ENCODE measurements at regions not wholly inside any gene's neighbourhood (a gene's known extent, or its start where the extent isn't known, plus 50 kb on each side); places are given as distances from the start of the nearest gene placed in this dataset.

DNA sequence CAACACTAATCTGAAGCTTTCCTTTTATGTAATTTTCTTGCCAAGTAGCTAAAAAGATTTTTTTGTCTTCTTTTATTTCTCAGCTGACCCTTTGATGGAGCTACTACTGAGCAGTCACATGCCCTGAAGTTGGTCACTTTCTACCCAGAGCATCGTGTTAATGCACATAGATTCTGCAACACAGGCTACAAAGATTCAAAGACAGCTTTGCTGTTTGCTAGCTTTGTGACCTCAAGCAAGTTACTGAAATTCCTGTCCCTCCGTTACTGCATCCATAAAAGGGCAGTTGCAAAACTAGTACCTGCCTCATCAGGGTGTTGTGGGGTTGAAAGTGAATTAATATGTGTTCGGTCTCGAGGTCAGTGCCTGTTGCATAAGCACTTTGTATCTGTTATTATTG lies 179.9 kb downstream of the GAS1 start:
- Histone ChIP-seq H3K36me3 (no peaks in the 10 kb centered on the region), H3K27me3 (replicated peaks in 1 of 7) (no peaks in the 10 kb centered on the region), H3K9me3 (no peaks in the 10 kb centered on the region), H3K4me3 (no peak overlapping the region), H3K27ac (no peak overlapping the region), H3K4me1 (no peaks in the 10 kb centered on the region)
- TF ChIP-seq POLR2AphosphoS5 (IDR thresholded peaks at IDR 0.05), result no peak
- TF ChIP-seq POLR2A (IDR thresholded peaks at IDR 0.05), result no peak
- TF ChIP-seq CTCF (IDR thresholded peaks at IDR 0.05 in 8 of 11, conservative IDR thresholded peaks at IDR 0.05 in 3 of 11), result no peak
- DNase-seq, result no peak
- 75 to 88% (median 81%) methylated on average over 4 of the region's 4 CpGs for WGBS, 5 donors
- intact Hi-C loops (cut with DNase I; ENCODE audit: low total_unique reads), result no loop called here

- 66 to 78% (median 69%) methylated on average over 7 of the region's 7 CpGs for WGBS, 5 donors
- H3K9me3 ChIP-seq, result no peaks in the 10 kb centered on the region
- H3K27me3 ChIP-seq (replicated peaks in 1 of 7), result no peaks in the 10 kb centered on the region
- no peak overlapping the region for H3K4me3 ChIP-seq
- no peak for TF ChIP-seq CTCF (IDR thresholded peaks at IDR 0.05 in 8 of 11, conservative IDR thresholded peaks at IDR 0.05 in 3 of 11)
- H3K27ac ChIP-seq, result peak overlapping the region in 1 of 8 donors; percentile 5
- H3K36me3 ChIP-seq, result no peaks in the 10 kb centered on the region
- no peaks in the 10 kb centered on the region for H3K4me1 ChIP-seq
- intact Hi-C loops (cut with DNase I; ENCODE audit: low total_unique reads), result no loop called here
- no peak for DNase-seq
Measured at GRCh38 chr9:86766912-86767311, 180.4 kb downstream of the GAS1 start.

DNA sequence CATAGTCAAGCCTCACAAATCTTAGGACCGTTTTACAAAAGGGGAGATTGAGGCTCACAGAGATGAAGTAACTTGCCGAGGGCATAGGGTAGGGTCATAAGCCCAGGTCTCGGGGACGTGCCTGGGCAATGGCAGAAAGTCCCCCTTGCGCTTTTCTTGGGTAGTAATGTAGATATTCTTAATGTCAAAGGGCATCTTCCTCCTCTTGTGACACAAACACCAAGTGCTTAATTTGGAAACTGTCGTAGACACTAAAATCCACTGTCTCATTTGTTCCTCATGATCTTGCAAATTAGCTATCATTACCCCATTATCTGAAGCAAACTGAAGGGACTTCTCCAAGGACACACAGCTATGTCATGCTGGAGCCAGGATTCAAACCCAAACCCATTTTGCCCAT lies 180.8 kb downstream of the GAS1 start:
- H3K36me3 ChIP-seq, result no peaks in the 10 kb centered on the region
- 86 to 89% (median 88%) methylated on average over 6 of the region's 6 CpGs for WGBS, 5 donors
- intact Hi-C loops (cut with DNase I; ENCODE audit: low total_unique reads), result no loop called here

GRCh38 chr9:86765746-86766430 lies 181.4 kb downstream of the GAS1 start:
- Histone ChIP-seq H3K4me3 (no peak overlapping the region), H3K27ac (peak overlapping the region in 1 of 8 donors; percentile 5), H3K36me3 (no peaks in the 10 kb centered on the region), H3K9me3 (no peaks in the 10 kb centered on the region), H3K27me3 (replicated peaks in 1 of 7) (no peaks in the 10 kb centered on the region), H3K4me1 (no peaks in the 10 kb centered on the region)
- WGBS, 5 donors, result 69 to 82% (median 73%) methylated on average over 13 of the region's 13 CpGs
- intact Hi-C loops (cut with DNase I; ENCODE audit: low total_unique reads), result no loop called here
- DNase-seq, result no peak
- TF ChIP-seq POLR2A (IDR thresholded peaks at IDR 0.05) (no peak), POLR2AphosphoS5 (IDR thresholded peaks at IDR 0.05) (no peak), CTCF (IDR thresholded peaks at IDR 0.05 in 8 of 11, conservative IDR thresholded peaks at IDR 0.05 in 3 of 11) (no peak)

More for the DNA sequence above, 180.8 kb downstream of the GAS1 start:
- Histone ChIP-seq H3K27ac (peak overlapping the region in 1 of 8 donors; percentile 5), H3K27me3 (replicated peaks in 1 of 7) (no peaks in the 10 kb centered on the region), H3K4me1 (no peaks in the 10 kb centered on the region), H3K4me3 (no peak overlapping the region), H3K9me3 (no peaks in the 10 kb centered on the region)
- TF ChIP-seq POLR2AphosphoS5 (IDR thresholded peaks at IDR 0.05), result no peak
- TF ChIP-seq POLR2A (IDR thresholded peaks at IDR 0.05), result no peak
- TF ChIP-seq CTCF (IDR thresholded peaks at IDR 0.05 in 8 of 11, conservative IDR thresholded peaks at IDR 0.05 in 3 of 11), result no peak
- no peak for DNase-seq

Measured in spleen (tissue), 11 donors.